ENCODE measurements at regions not wholly inside any gene's neighbourhood (a gene's known extent, or its start where the extent isn't known, plus 50 kb on each side); places are given as distances from the start of the nearest gene placed in this dataset.

DNA sequence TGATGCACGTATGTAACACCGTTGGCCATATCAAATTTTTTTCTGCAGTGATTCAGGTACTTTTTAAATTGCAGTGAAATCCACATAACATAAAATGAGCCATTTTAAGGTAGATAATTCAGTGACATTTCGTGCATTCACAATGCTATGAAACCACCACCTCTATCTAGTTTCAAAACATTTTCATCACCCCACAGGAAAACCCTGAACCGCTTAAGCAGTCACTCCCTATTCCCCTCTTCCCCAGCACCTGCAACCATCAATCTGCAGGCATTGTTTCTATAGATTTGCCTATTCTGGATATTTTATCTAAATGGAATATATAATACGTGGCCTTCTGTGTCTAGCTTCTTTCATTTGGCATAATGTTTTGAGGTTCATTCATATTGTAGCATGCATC lies 79.2 kb downstream of the BOD1 start:
- Histone ChIP-seq H4K20me1 (ENCODE audit: insufficient read depth, low read length) (no peaks in the 10 kb centered on the region), H3K27me3 (ENCODE audit: low read depth, low read length) (peaks cover 43% of the 10 kb centered on the region), H3K27ac (ENCODE audit: low read length) (no peak overlapping the region), H3K9me3 (ENCODE audit: insufficient read depth, low read length) (no peaks in the 10 kb centered on the region), H2AFZ (ENCODE audit: low read depth, low read length) (no peak overlapping the region), H3K9ac (ENCODE audit: low read length) (no peak overlapping the region), H3K4me2 (ENCODE audit: low read length) (no peak overlapping the region), H3K4me3 (ENCODE audit: low read length) (no peak overlapping the region), H3K36me3 (replicated peaks; ENCODE audit: low read depth, low read length) (no peaks in the 10 kb centered on the region), H3K79me2 (ENCODE audit: low read length) (no peaks in the 10 kb centered on the region), H3K4me1 (ENCODE audit: low read length) (no peaks in the 10 kb centered on the region)
- TF ChIP-seq, protein P1, sequence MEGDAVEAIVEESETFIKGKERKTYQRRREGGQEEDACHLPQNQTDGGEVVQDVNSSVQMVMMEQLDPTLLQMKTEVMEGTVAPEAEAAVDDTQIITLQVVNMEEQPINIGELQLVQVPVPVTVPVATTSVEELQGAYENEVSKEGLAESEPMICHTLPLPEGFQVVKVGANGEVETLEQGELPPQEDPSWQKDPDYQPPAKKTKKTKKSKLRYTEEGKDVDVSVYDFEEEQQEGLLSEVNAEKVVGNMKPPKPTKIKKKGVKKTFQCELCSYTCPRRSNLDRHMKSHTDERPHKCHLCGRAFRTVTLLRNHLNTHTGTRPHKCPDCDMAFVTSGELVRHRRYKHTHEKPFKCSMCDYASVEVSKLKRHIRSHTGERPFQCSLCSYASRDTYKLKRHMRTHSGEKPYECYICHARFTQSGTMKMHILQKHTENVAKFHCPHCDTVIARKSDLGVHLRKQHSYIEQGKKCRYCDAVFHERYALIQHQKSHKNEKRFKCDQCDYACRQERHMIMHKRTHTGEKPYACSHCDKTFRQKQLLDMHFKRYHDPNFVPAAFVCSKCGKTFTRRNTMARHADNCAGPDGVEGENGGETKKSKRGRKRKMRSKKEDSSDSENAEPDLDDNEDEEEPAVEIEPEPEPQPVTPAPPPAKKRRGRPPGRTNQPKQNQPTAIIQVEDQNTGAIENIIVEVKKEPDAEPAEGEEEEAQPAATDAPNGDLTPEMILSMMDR (IDR thresholded peaks at IDR 0.05; ENCODE audit: low read depth, low read length): no peak
- TF ChIP-seq EZH2phosphoT487 (IDR thresholded peaks at IDR 0.05; ENCODE audit: low read depth): no peak

DNA sequence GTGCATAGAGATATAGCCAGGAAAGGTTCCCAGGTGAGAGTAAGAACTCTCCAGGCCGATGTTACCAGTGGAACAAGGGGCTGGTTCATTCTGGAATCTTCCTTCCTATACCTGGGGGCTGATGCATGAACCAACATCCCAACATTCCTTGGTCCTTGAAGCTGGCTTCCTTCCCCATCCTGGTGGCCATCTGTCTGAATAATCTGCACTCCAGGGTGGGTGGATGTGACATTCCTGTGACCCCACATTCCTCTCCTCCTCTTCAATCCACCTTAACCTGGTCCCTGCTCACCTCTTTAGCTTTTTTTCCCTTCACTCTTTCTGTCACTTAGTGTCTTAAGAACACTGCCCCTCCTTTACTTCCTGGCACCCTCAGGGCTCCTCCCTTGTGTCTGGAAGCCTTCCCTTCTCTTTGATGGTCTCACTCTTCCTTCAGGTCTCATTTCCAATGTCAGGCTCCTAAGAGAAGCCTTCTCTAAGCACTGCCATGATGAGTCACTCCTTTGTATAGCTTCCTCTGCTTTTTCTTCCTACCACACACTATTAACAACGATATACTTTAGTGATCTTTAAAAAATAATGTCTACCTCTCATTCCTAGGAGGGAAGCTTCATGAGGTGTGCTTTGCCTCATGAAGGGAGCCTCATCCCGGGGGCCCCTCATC lies 80.3 kb downstream of the BOD1 start:
- Histone ChIP-seq H3K27me3 (ENCODE audit: low read depth, low read length) (peaks cover 43% of the 10 kb centered on the region), H3K4me1 (ENCODE audit: low read length) (no peaks in the 10 kb centered on the region), H3K79me2 (ENCODE audit: low read length) (no peaks in the 10 kb centered on the region), H3K4me3 (ENCODE audit: low read length) (no peak overlapping the region), H3K9ac (ENCODE audit: low read length) (no peak overlapping the region), H3K9me3 (ENCODE audit: insufficient read depth, low read length) (no peaks in the 10 kb centered on the region), H2AFZ (ENCODE audit: low read depth, low read length) (no peak overlapping the region), H3K36me3 (replicated peaks; ENCODE audit: low read depth, low read length) (no peaks in the 10 kb centered on the region), H4K20me1 (ENCODE audit: insufficient read depth, low read length) (no peaks in the 10 kb centered on the region), H3K4me2 (ENCODE audit: low read length) (no peak overlapping the region), H3K27ac (ENCODE audit: low read length) (no peak overlapping the region)
- TF ChIP-seq EZH2phosphoT487 (IDR thresholded peaks at IDR 0.05; ENCODE audit: low read depth): no peak
- TF ChIP-seq, protein P1 (IDR thresholded peaks at IDR 0.05; ENCODE audit: low read depth, low read length): no peak

DNA sequence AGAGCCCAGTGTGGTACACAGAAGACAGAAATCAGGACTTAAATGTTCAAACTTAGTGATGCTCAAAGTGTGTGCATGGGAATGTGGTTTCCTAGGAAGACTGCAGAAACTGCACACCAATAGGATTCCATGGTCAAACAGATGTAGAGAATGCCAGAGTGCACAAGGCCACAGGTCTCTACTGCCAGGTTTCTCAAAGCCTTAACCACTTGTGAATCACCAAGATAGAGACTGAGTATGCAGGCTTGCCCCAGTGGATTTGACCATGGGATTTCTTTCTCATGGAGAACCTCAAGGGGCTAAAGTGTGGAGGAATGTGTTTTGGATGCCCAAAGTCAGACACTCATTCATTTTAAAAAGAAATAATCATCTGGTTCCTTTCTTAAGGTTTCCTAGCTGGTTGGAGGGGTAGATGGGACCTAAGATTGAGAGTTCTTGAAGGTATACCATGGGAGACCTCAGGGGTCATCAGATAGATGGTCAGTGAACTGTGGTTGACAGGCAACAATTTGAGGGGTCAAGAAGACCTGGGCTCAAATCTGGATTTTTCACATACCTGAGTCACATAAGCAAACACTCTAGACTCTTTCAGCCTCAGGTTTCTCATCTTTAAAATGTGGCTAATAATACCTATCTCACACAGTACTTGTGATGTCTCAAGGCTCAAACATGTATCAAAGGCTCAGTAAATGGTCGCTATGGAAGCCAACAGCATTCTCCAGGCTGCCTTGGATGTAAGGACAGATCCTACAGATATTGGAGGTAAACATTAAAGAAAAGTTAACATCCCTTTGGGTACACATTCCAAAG lies 81.1 kb downstream of the BOD1 start:
- Histone ChIP-seq H3K27ac (ENCODE audit: low read length) (no peak overlapping the region), H4K20me1 (ENCODE audit: insufficient read depth, low read length) (no peaks in the 10 kb centered on the region), H3K36me3 (replicated peaks; ENCODE audit: low read depth, low read length) (no peaks in the 10 kb centered on the region), H3K4me2 (ENCODE audit: low read length) (no peak overlapping the region), H3K27me3 (ENCODE audit: low read depth, low read length) (peaks cover 43% of the 10 kb centered on the region), H3K4me3 (ENCODE audit: low read length) (no peak overlapping the region), H3K9ac (ENCODE audit: low read length) (no peak overlapping the region), H3K4me1 (ENCODE audit: low read length) (no peaks in the 10 kb centered on the region), H3K79me2 (ENCODE audit: low read length) (no peaks in the 10 kb centered on the region), H2AFZ (ENCODE audit: low read depth, low read length) (no peak overlapping the region), H3K9me3 (ENCODE audit: insufficient read depth, low read length) (no peaks in the 10 kb centered on the region)
- TF ChIP-seq EZH2phosphoT487 (IDR thresholded peaks at IDR 0.05; ENCODE audit: low read depth): no peak
- TF ChIP-seq, protein P1 (IDR thresholded peaks at IDR 0.05; ENCODE audit: low read depth, low read length): no peak

DNA sequence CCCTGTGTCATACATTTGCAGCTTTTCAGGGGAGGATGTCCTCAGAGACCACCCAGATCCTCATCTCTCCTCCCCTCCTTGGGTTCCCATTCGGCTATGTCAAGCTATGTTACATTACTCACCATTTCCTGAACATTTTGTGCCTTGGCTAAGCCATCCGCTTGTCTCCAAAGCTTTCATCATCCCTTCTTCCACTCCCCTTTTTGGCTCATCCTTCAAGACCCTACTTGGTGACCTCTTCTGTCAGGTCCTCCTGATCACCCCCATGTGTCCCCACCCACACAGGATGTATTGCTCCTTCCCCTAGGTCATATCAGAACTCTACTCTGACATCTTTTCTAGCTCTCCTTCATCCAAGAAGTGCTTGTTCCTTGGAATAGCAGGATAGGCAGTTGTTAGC lies 81.8 kb downstream of the BOD1 start:
- Histone ChIP-seq H4K20me1 (ENCODE audit: insufficient read depth, low read length) (no peaks in the 10 kb centered on the region), H3K4me2 (ENCODE audit: low read length) (no peak overlapping the region), H3K27ac (ENCODE audit: low read length) (no peak overlapping the region), H3K9me3 (ENCODE audit: insufficient read depth, low read length) (no peaks in the 10 kb centered on the region), H3K9ac (ENCODE audit: low read length) (no peak overlapping the region), H3K36me3 (replicated peaks; ENCODE audit: low read depth, low read length) (no peaks in the 10 kb centered on the region), H3K4me3 (ENCODE audit: low read length) (no peak overlapping the region), H2AFZ (ENCODE audit: low read depth, low read length) (no peak overlapping the region), H3K79me2 (ENCODE audit: low read length) (no peaks in the 10 kb centered on the region), H3K4me1 (ENCODE audit: low read length) (no peaks in the 10 kb centered on the region), H3K27me3 (ENCODE audit: low read depth, low read length) (peaks cover 38% of the 10 kb centered on the region)
- no peak for TF ChIP-seq EZH2phosphoT487 (IDR thresholded peaks at IDR 0.05; ENCODE audit: low read depth)
- TF ChIP-seq, protein P1 (IDR thresholded peaks at IDR 0.05; ENCODE audit: low read depth, low read length): no peak
